ENCODE measurements at regions not wholly inside any gene's neighbourhood (a gene's known extent, or its start where the extent isn't known, plus 50 kb on each side); places are given as distances from the start of the nearest gene placed in this dataset.

DNA sequence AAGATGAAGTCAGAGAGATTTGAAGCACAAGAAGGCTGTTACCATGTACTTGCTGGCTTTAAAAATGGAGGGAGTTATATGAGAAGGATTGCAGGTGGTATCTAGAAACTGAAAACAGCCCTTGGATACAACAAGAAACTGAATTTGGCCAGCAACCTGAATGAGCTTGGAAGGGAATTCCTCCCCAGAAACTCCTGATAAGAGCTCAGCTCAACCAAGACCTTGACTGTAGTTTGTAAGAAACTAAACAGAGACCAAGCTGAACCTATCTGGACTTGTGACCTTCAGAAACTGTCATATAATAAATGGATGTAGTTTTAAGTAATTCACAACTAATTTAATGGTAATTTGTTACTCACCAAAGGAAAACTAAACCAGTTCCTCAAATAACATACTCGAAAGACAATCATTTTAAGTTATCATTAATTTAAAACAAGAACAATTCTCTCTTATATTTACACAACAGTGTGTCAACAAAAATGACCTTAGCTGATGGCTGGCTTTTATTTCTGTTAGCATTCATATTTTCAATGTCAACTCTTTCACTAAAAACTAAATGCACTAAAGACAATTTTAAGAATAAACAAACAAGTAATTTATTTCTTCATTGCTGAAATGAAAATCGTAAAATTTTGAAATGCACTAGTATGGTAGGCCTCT is 1218.4 kb upstream of the TMPRSS15 start:
- Histone ChIP-seq H3K27me3 (no peaks in the 10 kb centered on the region), H3K4me3 (no peak overlapping the region), H3K36me3 (no peaks in the 10 kb centered on the region), H3K4me1 (peaks cover 0 to 7% (median 0%) of the 10 kb centered on the region in 4 donors), H3K27ac (no peak overlapping the region), H3K9me3 (no peaks in the 10 kb centered on the region)
- 71 to 81% methylated on average over 2 of the region's 2 CpGs for WGBS, 2 donors
- intact Hi-C loops (cut with DNase I), result no loop called here
- DNase-seq, result no peak
- TF ChIP-seq, protein P1, sequence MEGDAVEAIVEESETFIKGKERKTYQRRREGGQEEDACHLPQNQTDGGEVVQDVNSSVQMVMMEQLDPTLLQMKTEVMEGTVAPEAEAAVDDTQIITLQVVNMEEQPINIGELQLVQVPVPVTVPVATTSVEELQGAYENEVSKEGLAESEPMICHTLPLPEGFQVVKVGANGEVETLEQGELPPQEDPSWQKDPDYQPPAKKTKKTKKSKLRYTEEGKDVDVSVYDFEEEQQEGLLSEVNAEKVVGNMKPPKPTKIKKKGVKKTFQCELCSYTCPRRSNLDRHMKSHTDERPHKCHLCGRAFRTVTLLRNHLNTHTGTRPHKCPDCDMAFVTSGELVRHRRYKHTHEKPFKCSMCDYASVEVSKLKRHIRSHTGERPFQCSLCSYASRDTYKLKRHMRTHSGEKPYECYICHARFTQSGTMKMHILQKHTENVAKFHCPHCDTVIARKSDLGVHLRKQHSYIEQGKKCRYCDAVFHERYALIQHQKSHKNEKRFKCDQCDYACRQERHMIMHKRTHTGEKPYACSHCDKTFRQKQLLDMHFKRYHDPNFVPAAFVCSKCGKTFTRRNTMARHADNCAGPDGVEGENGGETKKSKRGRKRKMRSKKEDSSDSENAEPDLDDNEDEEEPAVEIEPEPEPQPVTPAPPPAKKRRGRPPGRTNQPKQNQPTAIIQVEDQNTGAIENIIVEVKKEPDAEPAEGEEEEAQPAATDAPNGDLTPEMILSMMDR (IDR thresholded peaks at IDR 0.05), result no peak
- TF ChIP-seq EP300 (IDR thresholded peaks at IDR 0.05) (no peak), POLR2AphosphoS5 (IDR thresholded peaks at IDR 0.05) (no peak), POLR2A (IDR thresholded peaks at IDR 0.05) (no peak)

DNA sequence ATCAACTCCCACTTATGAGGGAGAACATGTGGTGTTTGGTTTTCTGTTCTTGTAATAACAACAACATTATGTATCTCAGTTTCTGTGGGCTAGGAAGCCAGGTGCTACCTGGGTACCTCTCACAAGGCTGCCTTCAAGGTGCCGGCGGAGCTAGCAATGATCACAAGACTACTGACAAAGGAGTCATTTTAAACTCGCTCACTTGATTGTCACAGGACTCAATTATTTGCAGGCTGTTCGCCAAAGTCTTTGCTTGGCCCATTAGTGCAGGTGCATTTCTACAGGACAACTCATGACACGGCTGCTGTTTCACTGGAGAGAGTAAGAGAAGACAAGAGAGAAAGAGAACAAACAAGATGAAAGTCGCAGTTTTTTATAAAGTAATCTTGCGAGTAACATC is 1237.4 kb upstream of the TMPRSS15 start:
- 89 to 92% methylated on average over 7 of the region's 7 CpGs for WGBS, 2 donors
- intact Hi-C loops (cut with DNase I), result no loop called here

DNA sequence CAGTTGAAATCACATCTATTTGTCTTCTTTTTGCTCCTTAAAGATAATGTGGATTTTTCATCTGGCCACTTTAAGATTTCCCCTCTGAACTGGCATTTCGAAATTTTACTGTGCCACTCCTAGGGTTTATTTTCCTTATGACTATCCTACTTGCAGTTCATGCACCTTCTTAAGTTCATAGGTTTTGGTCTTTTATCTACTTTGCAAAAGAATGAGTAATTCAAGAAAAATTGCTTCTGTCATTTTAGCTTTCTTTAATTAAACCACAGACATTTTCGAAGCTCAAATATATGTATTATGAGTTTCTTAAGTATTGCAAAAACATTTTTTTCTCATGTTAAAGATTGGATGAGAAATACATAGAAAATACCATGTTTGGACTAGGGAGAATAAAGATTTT is 1244.8 kb upstream of the TMPRSS15 start:
- intact Hi-C loops (cut with DNase I), result no loop called here
- H3K4me3 ChIP-seq, result no peak overlapping the region
- H3K27me3 ChIP-seq, result no peaks in the 10 kb centered on the region
- TF ChIP-seq, protein P1 (IDR thresholded peaks at IDR 0.05), result no peak
- TF ChIP-seq POLR2A (IDR thresholded peaks at IDR 0.05) (no peak), EP300 (IDR thresholded peaks at IDR 0.05) (no peak), POLR2AphosphoS5 (IDR thresholded peaks at IDR 0.05) (no peak)
- WGBS, 2 donors, result 51 to 68% methylated on average over 2 of the region's 2 CpGs
- no peak for DNase-seq
- H3K9me3 ChIP-seq, result no peaks in the 10 kb centered on the region
- H3K36me3 ChIP-seq, result no peaks in the 10 kb centered on the region
- no peak overlapping the region for H3K27ac ChIP-seq
- no peaks in the 10 kb centered on the region for H3K4me1 ChIP-seq

More for the DNA sequence above, 1237.4 kb upstream of the TMPRSS15 start:
- no peak for DNase-seq
- TF ChIP-seq, protein P1 (IDR thresholded peaks at IDR 0.05), result no peak
- H3K4me3 ChIP-seq, result no peak overlapping the region
- H3K9me3 ChIP-seq, result no peaks in the 10 kb centered on the region
- H3K27me3 ChIP-seq, result no peaks in the 10 kb centered on the region
- H3K27ac ChIP-seq, result no peak overlapping the region
- no peaks in the 10 kb centered on the region for H3K4me1 ChIP-seq
- no peaks in the 10 kb centered on the region for H3K36me3 ChIP-seq

DNA sequence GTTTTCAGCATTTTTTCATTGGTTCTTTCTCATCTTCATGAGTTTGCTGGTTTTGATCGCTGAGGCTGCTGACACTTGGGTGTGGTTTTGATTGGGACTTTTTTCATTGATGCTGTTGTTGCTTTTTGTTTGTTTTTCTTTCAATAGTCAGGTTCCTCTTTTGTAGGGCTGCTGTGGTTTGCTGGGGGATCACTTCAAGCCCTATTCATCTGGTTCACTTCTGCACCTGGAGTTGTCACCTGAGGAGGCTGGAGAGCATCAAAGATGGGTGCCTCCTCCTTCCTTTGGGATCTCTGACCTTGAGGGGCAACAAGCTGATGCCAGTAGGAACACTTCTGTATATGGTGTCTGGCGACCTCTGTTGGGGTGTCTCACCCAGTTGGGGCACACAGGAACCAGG is 1279.9 kb upstream of the TMPRSS15 start:
- intact Hi-C loops (cut with DNase I), result no loop called here

More for the DNA sequence above, 1279.9 kb upstream of the TMPRSS15 start:
- Histone ChIP-seq H3K4me3 (no peak overlapping the region), H3K9me3 (peaks cover 0 to 5% (median 0%) of the 10 kb centered on the region in 4 donors), H3K36me3 (no peaks in the 10 kb centered on the region), H3K27me3 (no peaks in the 10 kb centered on the region), H3K4me1 (no peaks in the 10 kb centered on the region), H3K27ac (no peak overlapping the region)
- DNase-seq, result no peak
- TF ChIP-seq POLR2AphosphoS5 (IDR thresholded peaks at IDR 0.05), result no peak
- TF ChIP-seq, protein P1 (IDR thresholded peaks at IDR 0.05), result no peak
- 56 to 62% methylated on average over 2 of the region's 2 CpGs for WGBS, 2 donors
